OCI-LY1 (cell line): ENCODE measurements at regions not wholly inside any gene's neighbourhood (a gene's known extent, or its start where the extent isn't known, plus 50 kb on each side); places are given as distances from the start of the nearest gene placed in this dataset.

ENCODE experiments used
- EZH2 ChIP-seq: fragments of 200-600 bp; sonication (generic), shearing (Covaris generic); IDR thresholded peaks from 2 replicates; pipeline ENCODE4 v1.8.0; 2017; ENCODE audit warnings: borderline replicate concordance, mixed run types, mild to moderate bottlenecking, antibody characterized with exemption, low read length, moderate library complexity, mixed read lengths
- TF ChIP-seq, protein P1 (sequence below): fragments of 200-600 bp; sonication (generic), shearing (Covaris generic); IDR thresholded peaks from 2 replicates; pipeline ENCODE4 v1.5.1; 2017; ENCODE audit warnings: mild to moderate bottlenecking, antibody characterized with exemption, low read length, moderate library complexity, mixed read lengths

DNA sequence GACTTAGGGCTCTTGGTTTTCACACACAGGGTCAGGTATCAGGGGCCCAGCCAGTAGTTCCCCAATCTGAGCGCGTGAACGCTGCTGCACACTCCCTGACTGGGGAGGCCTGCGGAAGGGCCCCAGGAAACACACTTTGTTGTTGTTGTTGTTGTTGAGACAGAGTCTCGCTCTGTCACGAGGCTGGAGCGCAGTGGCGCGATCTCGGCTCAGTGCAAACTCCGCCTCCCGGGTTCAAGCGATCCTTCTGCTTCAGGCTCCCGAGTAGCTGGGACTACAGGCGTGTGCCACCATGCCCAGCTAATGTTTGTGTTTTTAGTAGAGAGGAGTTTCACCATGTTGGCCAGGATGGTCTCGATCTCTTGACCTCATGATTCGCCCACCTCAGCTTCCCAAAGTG, 190.4 kb upstream of the GPR12 start:
- TF ChIP-seq, protein P1, sequence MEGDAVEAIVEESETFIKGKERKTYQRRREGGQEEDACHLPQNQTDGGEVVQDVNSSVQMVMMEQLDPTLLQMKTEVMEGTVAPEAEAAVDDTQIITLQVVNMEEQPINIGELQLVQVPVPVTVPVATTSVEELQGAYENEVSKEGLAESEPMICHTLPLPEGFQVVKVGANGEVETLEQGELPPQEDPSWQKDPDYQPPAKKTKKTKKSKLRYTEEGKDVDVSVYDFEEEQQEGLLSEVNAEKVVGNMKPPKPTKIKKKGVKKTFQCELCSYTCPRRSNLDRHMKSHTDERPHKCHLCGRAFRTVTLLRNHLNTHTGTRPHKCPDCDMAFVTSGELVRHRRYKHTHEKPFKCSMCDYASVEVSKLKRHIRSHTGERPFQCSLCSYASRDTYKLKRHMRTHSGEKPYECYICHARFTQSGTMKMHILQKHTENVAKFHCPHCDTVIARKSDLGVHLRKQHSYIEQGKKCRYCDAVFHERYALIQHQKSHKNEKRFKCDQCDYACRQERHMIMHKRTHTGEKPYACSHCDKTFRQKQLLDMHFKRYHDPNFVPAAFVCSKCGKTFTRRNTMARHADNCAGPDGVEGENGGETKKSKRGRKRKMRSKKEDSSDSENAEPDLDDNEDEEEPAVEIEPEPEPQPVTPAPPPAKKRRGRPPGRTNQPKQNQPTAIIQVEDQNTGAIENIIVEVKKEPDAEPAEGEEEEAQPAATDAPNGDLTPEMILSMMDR, result no peak
- no peak for TF ChIP-seq EZH2
